DND-41 (cell line): ENCODE measurements at regions not wholly inside any gene's neighbourhood (a gene's known extent, or its start where the extent isn't known, plus 50 kb on each side); places are given as distances from the start of the nearest gene placed in this dataset.

Source experiments
- ATAC-seq: fragments of 200-7000 bp; cut with Tn5 transposase; 3 replicates; pipeline ENCODE4 v1.9.1; 2021; ENCODE audit warnings: low read depth; ENCODE audit not compliant: insufficient read depth
- DNase-seq: peaks from one replicate; pipeline ENCODE4 v3.0.0-alpha.2; 2020
- H2AFZ ChIP-seq: 2 replicates; pipeline ENCODE4 v1.6.0; 2012; ENCODE audit warnings: low read depth, low read length
- H3K27ac ChIP-seq: 2 replicates; pipeline ENCODE4 v1.5.1; 2012; ENCODE audit warnings: low read length, inconsistent platforms
- H3K27me3 ChIP-seq: fragments of 200-600 bp; sonication (generic); 2 replicates; pipeline ENCODE4 v1.6.0; 2012; ENCODE audit warnings: low read length, mild to moderate bottlenecking, inconsistent platforms; ENCODE audit not compliant: insufficient read depth, poor library complexity
- H3K36me3 ChIP-seq: 2 replicates; pipeline ENCODE4 v1.5.1; 2012; ENCODE audit warnings: low read length, inconsistent platforms; ENCODE audit not compliant: insufficient read depth
- H3K4me1 ChIP-seq: 2 replicates; pipeline ENCODE4 v1.5.1; 2012; ENCODE audit warnings: mild to moderate bottlenecking, low read length; ENCODE audit not compliant: insufficient read depth
- H3K4me2 ChIP-seq: 2 replicates; pipeline ENCODE4 v1.6.0; 2012; ENCODE audit warnings: mild to moderate bottlenecking, moderate library complexity, low read length, inconsistent platforms; ENCODE audit not compliant: insufficient read depth
- H3K4me3 ChIP-seq, 2 experiments: fragments of 200-600 bp in 1 of 2; shearing (Covaris generic) in 1 of 2; 2 replicates each; pipeline ENCODE4 v1.5.1; 2012 to 2016; ENCODE audit warnings: inconsistent platforms in 2 of 2, low read length in 2 of 2, mild to moderate bottlenecking in 2 of 2, low read depth in 1 of 2, moderate library complexity in 1 of 2
- H3K79me2 ChIP-seq: 2 replicates; pipeline ENCODE4 v1.6.0; 2012; ENCODE audit warnings: low read length, inconsistent platforms; ENCODE audit not compliant: insufficient read depth
- H3K9ac ChIP-seq: 2 replicates; pipeline ENCODE4 v1.6.0; 2012; ENCODE audit warnings: low read depth, mild to moderate bottlenecking, inconsistent platforms, low read length, moderate library complexity
- H3K9me3 ChIP-seq: 2 replicates; pipeline ENCODE4 v1.5.1; 2012; ENCODE audit warnings: low read length, moderate library complexity, mild to moderate bottlenecking, inconsistent platforms; ENCODE audit not compliant: insufficient read depth, severe bottlenecking
- H4K20me1 ChIP-seq: 2 replicates; pipeline ENCODE4 v1.6.0; 2012; ENCODE audit warnings: low read length; ENCODE audit not compliant: insufficient read depth
- EZH2 ChIP-seq: IDR thresholded peaks from 3 replicates; pipeline ENCODE4 v1.6.1; 2012; ENCODE audit warnings: borderline replicate concordance, low read depth, mild to moderate bottlenecking, moderate library complexity, low read length, inconsistent platforms; ENCODE audit not compliant: severe bottlenecking
- TF ChIP-seq, protein P1 (sequence below): IDR thresholded peaks from 2 replicates; pipeline ENCODE4 v1.5.1; 2012; ENCODE audit warnings: borderline replicate concordance, low read length, moderate library complexity, mild to moderate bottlenecking; ENCODE audit not compliant: poor library complexity, severe bottlenecking; ENCODE audit errors: extremely low read depth

DNA sequence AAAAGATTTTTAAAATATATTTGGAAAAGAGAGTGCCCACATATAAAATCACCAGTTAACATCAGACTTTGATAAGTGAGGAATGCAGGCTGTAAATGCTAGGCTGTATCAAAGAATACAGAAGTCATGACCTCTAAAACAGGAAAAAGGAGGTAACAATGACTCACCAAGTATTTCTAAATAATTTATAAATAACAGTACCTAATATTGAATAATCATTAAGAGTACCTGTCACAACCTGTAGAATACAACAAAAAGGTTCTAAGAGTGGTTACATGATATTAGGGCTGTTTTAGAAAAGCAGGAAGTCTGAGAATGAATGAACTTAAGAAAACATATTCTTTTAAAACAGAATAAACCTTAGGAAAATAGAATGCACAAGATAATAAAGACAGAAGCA, 173.1 kb upstream of the CST7 start:
- no peak overlapping the region for H3K4me2 ChIP-seq
- H3K4me1 ChIP-seq, result no peaks in the 10 kb centered on the region
- no peak overlapping the region for H2AFZ ChIP-seq
- H3K27me3 ChIP-seq, result no peaks in the 10 kb centered on the region
- no peak overlapping the region for H3K9ac ChIP-seq
- no peak for TF ChIP-seq EZH2
- TF ChIP-seq, protein P1, sequence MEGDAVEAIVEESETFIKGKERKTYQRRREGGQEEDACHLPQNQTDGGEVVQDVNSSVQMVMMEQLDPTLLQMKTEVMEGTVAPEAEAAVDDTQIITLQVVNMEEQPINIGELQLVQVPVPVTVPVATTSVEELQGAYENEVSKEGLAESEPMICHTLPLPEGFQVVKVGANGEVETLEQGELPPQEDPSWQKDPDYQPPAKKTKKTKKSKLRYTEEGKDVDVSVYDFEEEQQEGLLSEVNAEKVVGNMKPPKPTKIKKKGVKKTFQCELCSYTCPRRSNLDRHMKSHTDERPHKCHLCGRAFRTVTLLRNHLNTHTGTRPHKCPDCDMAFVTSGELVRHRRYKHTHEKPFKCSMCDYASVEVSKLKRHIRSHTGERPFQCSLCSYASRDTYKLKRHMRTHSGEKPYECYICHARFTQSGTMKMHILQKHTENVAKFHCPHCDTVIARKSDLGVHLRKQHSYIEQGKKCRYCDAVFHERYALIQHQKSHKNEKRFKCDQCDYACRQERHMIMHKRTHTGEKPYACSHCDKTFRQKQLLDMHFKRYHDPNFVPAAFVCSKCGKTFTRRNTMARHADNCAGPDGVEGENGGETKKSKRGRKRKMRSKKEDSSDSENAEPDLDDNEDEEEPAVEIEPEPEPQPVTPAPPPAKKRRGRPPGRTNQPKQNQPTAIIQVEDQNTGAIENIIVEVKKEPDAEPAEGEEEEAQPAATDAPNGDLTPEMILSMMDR, result no peak
- peaks cover 3% of the 10 kb centered on the region for H3K9me3 ChIP-seq
- H3K79me2 ChIP-seq, result no peaks in the 10 kb centered on the region
- H3K4me3 ChIP-seq, result no peak overlapping the region
- no peaks in the 10 kb centered on the region for H3K36me3 ChIP-seq
- no peak for ATAC-seq
- H3K27ac ChIP-seq, result no peak overlapping the region
- no peaks in the 10 kb centered on the region for H4K20me1 ChIP-seq
- DNase-seq, result no peak

DNA sequence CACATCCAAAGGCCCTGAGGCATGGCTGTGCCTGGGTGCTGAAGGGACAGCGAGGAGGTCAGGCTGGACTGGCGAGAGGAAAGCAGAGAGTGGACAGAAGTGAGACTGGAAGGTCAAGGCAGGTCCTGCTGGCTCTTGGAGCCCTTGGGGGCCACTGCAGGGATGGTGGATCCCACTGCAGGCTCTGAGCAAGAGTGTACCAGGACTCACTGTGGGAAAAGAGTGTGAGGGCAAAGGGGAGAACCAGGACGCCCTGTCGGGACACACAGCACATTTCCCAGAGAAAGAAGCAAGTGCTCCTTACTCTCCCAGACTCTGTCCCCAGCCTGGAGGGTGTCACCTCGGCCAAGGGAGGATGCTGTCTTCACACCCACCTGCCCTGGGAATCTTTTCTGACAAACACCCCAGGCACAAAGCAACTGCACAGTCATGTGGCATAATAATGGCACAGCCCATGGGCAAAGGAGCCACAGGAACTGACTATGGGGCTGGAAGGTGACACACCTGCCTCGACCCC, 172.3 kb upstream of the CST7 start:
- Histone ChIP-seq H3K79me2 (no peaks in the 10 kb centered on the region), H2AFZ (no peak overlapping the region), H3K4me3 (no peak overlapping the region), H4K20me1 (no peaks in the 10 kb centered on the region), H3K27me3 (no peaks in the 10 kb centered on the region), H3K36me3 (no peaks in the 10 kb centered on the region), H3K9ac (no peak overlapping the region), H3K27ac (no peak overlapping the region), H3K4me1 (no peaks in the 10 kb centered on the region), H3K9me3 (peaks cover 3% of the 10 kb centered on the region), H3K4me2 (no peak overlapping the region)
- DNase-seq (no peak), ATAC-seq (no peak)
- TF ChIP-seq EZH2, result no peak
- TF ChIP-seq, protein P1, result no peak

DNA sequence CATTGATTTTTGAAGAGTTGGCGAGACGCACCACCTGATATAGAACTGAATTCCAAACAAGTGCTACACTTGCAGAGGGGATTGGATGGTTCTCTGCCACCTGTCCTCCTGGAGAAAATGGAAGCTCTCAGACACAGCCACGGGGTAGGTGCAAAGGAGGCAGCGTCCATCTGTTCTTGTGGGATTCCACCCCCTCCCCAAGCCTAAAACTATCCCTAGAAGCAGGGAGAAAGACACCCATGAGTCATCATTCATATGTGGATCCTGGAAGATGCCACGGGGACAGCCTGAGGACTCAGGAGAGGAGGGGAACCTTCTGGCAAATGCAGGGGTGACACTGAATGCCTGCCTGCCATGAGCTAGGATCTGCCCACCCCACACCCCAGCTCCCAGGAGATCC, 171.3 kb upstream of the CST7 start:
- H3K4me2 ChIP-seq, result no peak overlapping the region
- H3K27me3 ChIP-seq, result no peaks in the 10 kb centered on the region

More for the DNA sequence above, 171.3 kb upstream of the CST7 start:
- Histone ChIP-seq H3K4me3 (no peak overlapping the region), H3K4me1 (peaks cover 8% of the 10 kb centered on the region), H3K79me2 (no peaks in the 10 kb centered on the region), H3K9me3 (peaks cover 3% of the 10 kb centered on the region), H4K20me1 (no peaks in the 10 kb centered on the region), H3K9ac (no peak overlapping the region), H3K36me3 (no peaks in the 10 kb centered on the region), H2AFZ (no peak overlapping the region), H3K27ac (no peak overlapping the region)
- ATAC-seq (no peak), DNase-seq (no peak)
- no peak for TF ChIP-seq EZH2
- TF ChIP-seq, protein P1, result no peak
